NCI-H82 (cell line): ENCODE measurements at regions not wholly inside any gene's neighbourhood (a gene's known extent, or its start where the extent isn't known, plus 50 kb on each side); places are given as distances from the start of the nearest gene placed in this dataset.
A peak's percentile ranks its signal among the peaks of the same experiment; 100 is the strongest.
"Not testable (repeated sequence)": the region's sequence is repeated elsewhere in the genome, so short reads cannot be mapped to it uniquely, and the experiment has no call there.

Experiments used
- DNase-seq: peaks from one replicate; lab custom pipeline; 2025; lab: John Stamatoyannopoulos, UW

DNA sequence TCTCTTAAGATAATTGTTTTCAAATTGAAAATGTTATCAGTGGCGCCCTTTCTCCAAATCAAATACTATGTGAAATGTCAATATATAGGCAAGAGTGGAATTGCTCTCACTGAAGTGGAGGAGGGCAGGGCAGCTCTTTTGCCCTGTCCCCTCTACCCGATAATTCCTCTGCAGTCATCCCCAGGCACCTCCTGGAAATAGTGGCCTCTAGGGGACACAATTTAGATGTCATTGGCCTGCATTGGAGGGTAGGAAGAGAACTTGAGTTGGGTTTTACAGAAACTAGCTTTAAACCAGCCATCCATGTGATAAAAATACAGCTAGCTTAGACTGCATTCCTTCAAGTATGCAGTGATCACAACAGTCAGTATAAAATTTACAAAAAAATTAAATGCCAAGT, 288.9 kb downstream of the EDEM1 start:
- no peak for DNase-seq

DNA sequence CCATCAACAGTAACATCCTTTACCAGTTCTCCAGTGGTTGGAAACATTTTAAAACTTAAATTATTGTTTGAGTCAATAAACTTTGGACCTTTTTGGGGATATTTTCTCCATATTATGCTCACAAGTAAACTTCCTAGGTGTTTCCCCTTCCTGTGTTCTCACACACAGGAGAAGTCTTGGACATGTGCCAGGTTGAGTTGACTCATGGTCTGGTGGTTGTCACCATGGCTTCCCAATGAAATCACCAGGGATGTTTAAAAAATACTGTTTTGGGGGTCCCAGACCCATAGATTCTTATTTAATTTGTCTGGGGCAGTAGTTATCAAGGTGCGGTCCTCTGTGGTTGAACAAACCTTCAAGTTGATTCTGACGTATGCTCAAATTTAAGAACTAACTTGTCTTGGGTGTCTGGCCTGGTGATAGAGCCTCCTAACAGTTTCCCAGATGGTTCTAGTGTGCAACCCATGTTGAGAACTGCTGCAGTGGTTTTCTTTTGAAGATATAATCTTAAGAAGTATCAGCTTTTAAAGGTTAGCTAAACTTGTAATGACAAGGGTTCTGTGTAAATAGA, 291.8 kb downstream of the EDEM1 start:
- no peak for DNase-seq

DNA sequence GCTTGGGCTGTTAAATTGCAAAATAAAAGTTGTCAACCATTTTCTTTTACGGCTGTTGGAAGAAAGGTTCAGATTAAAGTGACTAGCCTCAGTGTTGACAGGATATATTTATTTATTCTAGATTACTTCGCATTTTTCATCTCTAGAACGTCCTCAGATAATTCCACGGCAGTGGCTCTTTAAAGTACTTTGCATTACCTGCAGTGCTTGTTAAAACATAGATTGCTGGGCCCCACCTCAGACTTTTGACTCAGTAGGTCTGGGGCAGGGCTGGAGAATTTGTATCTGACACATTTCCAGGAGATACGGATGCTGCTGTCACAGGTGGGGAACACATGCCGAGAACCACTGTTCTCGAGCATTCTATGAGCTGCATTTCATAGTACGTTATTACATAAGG, 292.7 kb downstream of the EDEM1 start:
- no peak for DNase-seq

DNA sequence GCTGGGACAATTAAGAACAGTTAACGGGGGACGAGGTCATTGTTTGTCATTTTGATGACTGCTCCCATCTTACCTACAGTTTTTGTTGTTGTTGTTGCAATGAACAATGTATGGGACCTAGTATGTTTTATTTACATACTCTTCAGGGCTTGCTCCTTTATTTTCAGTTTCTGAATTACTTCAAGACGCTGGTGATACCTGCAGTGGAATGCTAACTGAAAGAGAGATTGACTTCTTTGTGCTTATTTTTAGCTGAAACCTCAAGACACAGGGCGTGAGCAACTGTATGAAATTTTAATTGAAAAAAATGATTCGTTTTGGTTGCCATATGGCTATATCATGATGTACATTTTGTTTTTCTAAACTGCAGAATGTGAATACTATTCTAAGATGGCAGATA, 297.9 kb downstream of the EDEM1 start:
- no peak for DNase-seq

DNA sequence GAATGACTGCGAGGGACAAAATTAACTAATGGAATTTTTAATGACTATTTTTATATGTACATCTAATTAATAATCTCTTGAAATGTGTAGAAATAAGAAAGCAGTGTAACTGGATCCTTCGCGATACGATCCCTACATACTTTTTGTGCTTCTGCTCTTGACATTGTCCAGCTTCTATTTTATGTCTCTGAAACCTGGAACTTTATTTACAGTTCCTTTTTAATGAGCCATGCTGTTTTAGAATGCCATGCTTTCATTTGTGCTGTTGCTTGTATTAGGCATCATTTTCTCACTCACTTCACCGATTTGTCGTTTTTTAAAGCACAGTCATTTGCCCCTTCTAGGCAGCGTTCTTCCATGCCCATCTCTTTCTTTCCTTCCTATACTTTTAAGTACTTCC, 301.3 kb downstream of the EDEM1 start:
- no peak for DNase-seq

DNA sequence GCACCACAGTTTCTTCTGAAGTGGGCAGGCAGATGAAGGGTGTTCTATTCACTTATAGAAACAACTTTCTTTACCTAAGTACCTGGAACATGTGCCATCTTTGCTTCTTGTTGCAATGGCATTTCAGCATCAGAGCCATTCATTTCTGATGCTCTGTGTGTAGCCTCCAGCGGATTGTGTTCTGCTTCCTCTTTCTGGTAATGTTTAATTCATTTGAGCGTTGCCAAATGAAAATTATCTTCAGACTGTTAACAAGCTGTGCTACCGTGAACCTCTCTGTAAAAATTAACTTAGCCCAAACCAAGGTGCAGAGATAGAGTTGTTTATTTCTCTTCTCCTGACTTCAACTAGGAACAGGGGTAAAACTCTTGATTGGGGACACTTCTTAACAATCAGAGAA, 302.0 kb downstream of the EDEM1 start:
- no peak for DNase-seq

DNA sequence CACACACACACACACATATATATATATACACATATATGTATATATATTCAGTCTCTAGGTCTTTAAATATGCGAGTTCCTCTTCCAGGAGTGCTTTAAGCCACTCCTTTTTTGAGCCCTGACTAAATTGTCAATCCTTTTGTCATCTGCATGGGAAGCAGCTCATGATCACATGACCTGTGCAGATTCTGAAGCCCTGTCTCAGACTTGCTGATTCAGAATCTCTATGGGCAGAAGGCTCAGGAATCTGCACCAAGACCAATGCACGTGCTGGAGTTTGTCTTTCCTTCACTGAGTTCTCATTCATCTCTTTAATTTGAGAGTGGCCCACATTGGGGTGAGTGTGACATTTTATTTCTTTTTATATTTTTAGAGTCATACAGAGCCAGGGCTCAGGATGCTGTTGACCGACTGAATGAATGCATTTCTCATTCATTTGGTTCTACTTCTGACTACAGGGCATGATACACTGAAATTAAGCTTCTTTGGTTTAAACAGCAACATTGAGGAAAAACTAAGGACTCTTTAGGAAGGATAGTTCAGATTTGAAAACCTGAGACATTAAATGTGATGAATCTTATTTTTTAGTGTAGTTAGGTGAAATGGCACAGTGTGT, 307.5 kb downstream of the EDEM1 start:
- no peak for DNase-seq

DNA sequence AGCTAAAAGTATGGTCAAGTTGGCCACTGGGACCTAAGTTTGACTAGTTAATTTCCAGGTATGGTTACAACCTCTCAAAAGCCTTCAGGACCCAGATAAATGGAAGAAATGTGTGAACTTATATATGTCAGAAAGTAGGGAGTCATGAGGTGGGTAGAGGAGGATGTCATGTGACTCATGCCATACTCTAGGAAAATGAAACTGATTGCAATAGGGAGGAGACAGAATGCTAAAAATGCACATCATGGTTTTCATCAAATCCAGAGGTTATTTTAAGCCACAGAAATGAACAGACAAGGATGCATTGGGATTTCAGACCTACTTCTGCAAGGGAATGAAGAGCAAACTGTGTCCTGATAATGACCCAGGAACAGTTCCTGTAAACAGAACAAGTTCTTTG, 310.0 kb downstream of the EDEM1 start:
- no peak for DNase-seq

DNA sequence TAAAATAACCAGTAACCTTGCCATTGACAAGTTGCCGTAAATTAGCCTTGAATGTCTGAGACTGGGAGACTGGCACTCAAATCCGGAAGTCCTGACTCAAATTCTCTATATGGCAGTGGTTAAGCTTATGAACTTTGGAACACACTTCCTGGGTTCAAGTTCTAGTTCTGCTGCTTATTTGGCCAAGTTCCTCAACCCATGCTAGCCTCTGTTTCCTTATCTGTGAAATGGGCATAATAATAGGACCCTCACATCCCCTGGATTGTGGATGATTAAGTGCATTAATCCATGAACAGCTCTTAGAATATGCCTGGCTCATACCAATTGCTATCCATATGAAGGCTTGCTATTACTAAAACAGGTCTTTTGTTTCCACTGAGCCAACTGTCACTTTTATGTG, 311.5 kb downstream of the EDEM1 start:
- peak; percentile 36 for DNase-seq

DNA sequence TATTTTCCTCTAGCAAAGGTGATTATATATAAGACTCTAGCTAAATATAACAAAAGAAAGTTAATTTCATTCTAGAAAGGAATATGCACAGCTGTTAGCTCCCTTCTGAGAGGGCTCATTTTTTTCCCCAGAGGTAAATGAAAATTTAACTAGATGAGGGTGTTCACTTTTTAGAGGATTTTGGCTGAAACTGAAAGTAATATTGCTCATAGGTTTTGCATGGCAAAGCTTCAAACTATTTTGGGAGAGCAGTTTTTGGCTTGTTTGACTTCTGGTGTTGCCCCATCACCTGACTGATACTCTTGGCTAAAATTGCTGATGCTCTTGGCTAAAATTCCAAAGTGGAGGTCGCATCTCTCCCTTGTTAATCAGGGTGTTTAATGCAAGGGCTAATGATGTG, 311.9 kb downstream of the EDEM1 start:
- peak; percentile 38 for DNase-seq

DNA sequence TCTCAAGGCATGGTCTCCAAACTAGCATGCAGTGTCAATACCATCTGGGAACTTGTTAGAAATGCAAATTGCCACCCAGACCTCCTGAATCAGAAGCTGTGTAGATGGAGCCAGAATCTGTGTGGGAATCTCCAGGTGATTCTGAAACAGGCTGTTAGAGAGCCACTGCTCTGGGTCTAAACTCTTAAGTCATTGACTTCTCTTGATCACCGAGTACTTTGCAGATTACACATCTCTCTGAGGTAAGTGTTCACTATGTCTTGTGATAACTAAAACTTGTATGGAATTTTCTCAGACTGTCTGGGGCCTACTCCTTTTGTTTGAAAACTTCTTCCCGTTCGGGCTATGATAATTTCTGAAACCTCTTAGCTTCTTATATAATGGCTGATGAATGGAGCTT, 315.6 kb downstream of the EDEM1 start:
- no peak for DNase-seq

DNA sequence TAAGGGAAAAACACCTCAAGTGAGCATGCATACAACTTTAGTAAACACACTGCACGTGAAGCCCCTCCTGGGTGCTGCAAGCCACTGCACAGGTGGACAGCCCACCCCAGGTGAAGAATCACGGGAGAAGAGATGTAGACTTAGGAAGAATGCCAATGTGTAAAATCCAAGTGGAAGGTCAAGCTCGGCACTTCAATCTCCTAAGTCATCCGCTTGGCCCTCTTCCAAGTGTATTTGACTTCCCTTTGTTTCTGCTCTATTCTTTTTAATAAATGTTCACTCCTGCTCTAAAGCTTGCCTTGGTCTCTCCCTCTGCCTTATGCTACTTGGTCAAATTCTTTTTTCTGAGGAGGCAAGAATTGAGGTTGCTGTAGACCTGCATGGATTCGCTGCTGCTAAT, 316.6 kb downstream of the EDEM1 start:
- DNase-seq = no peak

DNA sequence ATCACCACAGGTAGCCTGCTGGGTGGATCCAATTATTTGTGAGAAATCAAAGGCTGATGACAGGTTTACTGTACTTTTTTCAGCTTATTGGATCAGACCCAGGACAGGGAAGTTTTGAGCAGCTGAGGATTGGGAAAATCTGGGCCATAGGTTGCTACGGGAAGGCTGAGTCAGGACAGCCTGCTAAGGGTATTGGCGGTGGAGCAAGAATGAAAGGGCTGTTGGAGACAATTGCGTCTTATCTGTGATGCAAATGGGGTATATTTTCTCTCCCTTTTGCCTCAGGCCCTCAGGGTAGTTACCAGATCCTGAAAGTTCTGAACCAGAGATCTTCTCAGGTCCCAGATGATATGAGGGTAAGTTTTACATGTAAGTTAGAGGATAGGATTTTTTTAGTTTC, 317.7 kb downstream of the EDEM1 start:
- peak; percentile 7 for DNase-seq

DNA sequence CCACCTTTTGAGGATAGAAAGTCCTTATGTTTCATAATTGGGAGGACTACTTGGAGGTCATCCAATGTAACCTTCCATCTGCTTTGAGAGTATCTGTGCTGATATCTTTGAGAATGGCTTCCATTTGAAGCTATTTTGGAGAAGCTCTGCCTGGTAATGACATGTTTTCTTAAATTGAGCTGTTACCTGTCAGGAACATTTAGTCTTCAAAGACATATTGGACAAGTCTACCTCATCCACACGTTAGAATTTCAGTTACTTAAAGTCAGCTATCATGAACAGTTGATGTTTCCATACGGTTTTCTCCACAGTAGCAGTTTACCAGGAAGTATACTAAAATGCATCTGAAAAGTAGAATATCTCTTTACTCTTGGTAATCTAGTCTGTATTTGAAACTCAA, 318.5 kb downstream of the EDEM1 start:
- DNase-seq = no peak

DNA sequence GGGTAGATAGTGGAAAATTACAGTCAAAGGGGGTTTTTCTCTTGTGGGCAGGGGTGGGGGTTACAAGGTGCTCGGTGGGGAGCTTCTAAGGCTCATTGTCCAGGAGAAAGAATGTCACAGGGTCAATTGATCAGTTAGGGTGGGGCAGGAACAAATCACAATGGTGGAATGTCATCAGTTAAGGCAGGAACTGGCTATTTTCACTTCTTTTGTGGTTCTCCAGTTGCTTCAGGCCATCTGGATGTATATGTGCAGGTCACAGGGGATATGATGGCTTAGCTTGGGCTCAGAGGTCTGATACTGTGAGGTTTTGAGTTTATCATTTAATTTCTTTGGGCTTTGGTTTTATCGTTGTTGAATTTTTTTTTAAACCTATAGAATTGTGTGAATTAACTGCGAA, 321.4 kb downstream of the EDEM1 start:
- not testable (repeated sequence) for DNase-seq

DNA sequence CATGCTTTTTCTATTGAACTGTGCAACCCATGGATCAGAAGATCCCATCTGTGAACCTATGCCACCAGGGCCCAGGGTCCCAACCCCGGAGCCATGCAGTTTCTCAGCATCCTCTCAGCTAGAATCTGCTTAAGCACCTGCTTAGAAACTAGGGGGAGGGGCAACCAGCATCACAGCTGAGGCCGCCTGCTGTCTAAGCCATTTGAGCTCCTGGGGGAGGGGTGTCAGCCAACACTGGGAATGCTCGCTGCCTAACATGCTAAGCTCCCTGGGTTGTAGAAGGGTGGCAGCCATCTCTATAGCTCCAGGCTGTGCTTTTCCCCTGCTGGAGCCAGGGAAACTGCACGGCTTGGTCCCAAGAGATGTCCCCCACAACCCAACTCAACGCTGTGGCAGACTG, 322.8 kb downstream of the EDEM1 start:
- DNase-seq = peak; percentile 84

DNA sequence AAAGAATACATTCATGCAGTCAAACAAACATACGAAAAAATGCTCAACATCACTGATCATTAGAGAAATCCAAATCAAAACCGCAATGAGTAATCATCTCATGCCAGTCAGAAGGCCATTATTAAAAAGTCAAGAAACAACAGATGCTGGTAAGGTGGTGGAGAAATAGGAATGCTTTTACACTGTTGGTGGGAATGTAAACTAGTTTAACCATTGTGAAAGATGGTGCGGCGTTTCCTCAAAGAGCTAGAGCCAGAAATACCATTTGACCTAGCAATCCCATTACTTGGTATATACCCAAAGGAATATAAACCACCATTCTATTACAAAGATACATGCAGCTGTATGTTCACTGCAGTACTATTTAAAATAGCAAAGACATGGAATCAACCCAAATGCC, 330.4 kb downstream of the EDEM1 start:
- no peak for DNase-seq

DNA sequence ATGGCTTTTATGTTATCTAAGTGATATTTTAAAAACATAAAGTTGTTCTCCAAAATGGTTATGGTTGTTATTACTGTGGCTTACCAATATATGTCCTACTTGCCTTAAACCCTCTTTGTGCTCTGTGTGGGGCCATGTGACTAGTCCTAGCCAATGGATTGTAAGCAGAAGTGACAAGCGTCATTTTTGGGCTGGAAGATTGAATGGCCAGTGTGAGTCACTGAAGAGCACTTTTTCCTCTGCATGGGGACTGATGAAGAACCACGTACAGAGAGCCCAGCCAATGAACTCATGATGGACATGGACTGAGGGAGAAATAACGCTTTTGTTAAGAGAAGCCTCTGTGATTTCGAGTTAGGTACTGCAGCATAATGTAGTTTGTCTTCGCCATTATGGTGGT, 332.7 kb downstream of the EDEM1 start:
- peak; percentile 4 for DNase-seq

DNA sequence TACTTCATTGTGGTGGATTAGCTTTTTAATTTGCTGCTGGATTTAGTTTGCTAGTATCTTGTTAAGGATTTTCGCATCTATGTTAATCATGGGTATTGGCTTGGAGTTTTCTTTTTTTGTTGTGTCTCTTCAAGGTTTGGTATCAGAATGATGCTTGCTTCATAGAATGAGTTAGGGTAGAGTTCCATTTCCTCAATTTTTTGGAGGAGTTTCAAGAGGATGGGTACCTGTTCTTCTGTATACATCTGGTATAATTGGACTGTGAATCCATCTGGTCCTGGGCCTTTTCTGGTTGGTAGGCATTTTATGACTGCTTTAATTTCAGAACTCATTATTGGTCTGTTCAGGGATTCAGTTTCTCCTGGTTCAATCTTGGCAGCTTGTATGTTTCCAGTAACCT, 335.6 kb downstream of the EDEM1 start:
- no peak for DNase-seq

DNA sequence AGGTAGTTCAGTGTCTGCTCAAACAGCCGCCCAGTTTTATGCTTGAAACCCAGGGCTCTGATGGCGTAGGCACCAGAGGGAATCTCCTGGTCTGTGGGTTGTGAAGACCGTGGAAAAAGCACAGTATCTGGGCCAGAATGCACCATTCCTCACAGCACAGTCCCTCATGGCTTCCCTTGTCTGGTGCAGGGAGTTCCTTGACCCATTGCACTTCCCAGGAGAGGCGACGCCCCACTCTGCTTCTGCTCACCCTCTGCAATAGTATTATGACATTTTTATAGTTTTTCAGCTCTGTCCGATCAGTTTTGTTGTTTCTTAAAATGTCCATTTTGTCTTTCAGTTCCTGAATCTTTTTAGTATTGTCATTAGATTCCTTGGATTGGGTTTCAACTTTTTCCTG, 343.5 kb downstream of the EDEM1 start:
- DNase-seq = no peak

DNA sequence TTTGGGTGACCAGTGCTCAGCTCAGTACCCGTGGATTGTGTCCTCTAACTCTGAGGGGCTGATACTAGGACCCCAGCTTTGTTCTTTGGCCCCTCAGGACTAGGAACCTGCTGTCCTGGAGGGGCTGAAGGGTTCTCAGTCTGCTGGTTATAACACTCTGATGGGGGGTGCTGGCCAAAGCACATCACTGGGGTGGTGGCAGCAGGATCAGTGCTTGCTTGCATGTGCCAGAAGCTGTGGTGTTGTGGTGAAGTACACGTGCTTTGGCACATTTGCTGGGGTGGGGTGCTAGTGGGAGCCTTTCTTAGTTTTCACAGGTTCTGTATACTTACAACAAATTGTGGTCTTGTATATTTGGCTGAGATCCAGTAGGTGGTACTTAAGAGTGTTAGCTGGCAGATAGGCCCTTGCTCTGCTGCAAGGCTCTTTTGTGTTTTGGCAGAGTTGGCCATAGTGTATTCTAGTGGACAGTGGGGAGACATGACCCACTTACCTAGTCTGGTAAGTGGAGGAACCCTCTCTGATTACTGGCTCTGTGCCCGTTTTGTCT, 344.3 kb downstream of the EDEM1 start:
- DNase-seq = no peak

DNA sequence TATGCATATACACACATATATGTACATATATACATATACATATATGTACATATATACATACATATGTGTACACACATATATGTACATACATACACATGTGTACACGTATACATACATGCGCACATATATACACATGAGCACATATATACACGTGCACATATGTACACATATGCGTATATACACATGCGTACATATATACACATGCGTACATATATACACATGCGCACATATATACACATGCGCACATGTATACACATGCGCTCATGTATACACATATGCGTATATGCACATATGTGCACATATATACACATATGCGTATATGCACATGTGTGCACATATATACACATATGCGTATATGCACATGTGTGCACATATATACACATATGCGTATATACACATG, 353.0 kb downstream of the EDEM1 start:
- DNase-seq = no peak

DNA sequence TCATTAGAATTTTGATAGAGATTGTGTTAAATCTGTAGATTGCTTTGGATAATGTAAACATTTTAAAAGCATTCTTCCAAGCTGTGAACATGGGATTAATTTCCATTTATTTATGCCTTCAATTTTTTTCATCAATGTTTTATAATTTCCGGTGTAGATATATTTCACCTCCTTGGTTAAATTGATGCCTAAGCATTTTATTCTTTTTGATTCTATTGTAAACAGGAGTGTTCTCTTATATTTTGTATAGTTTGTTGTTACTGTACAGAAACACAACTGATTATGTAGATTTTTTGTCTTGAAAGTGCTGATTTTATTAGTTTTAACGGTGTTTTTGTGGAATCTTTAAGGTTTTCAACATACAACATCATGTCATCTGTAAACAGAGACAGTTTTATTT, 355.0 kb downstream of the EDEM1 start:
- DNase-seq = no peak

DNA sequence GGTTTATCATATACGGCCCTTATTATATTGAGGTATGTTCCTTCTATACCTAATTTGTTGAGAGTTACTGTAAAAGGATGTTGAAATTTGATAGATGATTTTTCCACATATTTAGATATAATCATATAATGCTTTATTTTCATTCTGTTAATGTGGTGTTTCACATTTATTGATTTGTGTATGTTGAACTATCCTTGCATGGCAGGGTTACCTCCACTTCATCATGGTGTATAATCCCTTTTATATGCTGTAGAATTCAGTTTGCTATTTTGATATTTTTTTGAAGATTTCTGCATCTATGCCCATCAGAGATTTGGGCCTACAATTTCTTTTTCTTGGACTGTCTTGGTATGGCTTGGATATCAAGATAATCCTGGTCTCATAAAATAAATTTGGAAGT, 355.5 kb downstream of the EDEM1 start:
- DNase-seq = no peak
